ENCODE measurements at regions not wholly inside any gene's neighbourhood (a gene's known extent, or its start where the extent isn't known, plus 50 kb on each side); places are given as distances from the start of the nearest gene placed in this dataset.

- TF ChIP-seq CTCF (conservative IDR thresholded peaks at IDR 0.05) = no peak
- no peak for TF ChIP-seq EZH2 (IDR thresholded peaks at IDR 0.05; ENCODE audit: low read depth)
These were observed 167.2 kb downstream of the CEP135 start for GRCh38 chr4:56115898-56116297.
